HG03432 (cell line): ENCODE measurements at regions not wholly inside any gene's neighbourhood (a gene's known extent, or its start where the extent isn't known, plus 50 kb on each side); places are given as distances from the start of the nearest gene placed in this dataset.

ENCODE experiments used
- ATAC-seq: cut with Tn5 transposase; IDR thresholded peaks from one replicate; pipeline ENCODE4 v1.9.1; 2021; ENCODE audit warnings: mild to moderate bottlenecking, moderate library complexity; ENCODE audit not compliant: unreplicated experiment

DNA sequence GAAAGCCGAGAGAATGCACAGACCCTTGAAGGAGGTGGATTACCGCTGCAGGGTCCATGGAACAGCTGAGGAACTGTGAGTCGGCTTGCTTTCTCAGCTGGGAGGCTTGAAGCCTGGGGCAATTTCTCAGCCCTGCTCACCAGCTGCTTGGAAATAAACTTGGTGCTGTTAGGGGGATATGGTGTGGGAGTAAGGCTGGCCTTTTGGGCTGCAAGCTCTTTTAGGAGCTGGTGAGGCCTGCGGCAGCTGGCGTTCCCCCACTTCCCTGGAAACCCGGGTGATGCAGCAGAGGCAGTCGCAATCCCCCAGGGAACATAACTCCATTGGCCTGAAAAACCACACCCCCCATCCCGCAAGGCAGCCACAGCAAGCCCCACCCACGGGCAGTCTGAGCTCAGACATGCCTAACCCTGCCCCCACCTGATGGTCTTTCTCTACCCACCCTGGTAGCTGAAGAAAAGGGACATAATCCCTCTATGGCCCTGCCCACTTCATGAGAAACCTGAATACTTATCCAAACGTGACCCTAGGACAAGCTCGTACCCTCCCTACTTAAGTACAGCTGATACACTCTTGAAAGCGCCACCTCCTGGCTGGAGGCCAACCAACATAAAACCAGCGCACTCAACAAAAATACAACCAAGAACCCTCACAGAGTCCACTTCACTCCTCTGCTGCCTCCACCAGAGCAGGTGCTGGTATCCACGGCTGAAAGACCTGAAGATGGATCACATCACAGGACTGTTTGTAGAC, 1995.8 kb downstream of the NCAM2 start:
- ATAC-seq: no peak

- ATAC-seq: no peak
Observed at GRCh38 chr21:23003951-23004350, 2005.7 kb downstream of the NCAM2 start.

DNA sequence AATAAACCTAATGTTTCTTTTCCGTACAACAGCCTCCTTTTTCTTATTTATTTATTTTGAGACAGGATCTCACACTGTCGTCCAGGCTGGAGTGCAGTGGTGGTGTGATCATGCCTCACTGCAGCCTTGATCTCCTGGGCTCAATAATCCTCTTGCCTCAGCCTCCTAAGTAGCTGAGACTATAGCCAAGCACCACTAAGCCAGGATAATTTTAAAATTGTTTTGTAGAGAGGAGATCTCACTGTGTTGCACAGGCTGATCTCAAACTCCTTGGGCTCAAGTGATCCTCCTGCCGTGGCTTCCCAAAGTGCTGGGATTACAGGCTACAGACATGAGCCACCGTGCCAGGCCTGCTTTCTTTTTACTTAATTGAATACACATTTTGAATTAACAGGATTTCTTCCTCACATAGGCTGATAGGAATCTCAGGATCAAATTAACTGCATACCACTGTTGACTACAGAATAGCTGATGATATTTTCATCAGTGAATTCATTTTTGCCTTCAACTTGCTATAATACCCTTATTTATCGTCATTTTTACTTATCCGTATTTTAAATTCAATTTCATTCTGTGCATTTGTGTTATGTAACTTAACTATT, 2010.5 kb downstream of the NCAM2 start:
- no peak for ATAC-seq

DNA sequence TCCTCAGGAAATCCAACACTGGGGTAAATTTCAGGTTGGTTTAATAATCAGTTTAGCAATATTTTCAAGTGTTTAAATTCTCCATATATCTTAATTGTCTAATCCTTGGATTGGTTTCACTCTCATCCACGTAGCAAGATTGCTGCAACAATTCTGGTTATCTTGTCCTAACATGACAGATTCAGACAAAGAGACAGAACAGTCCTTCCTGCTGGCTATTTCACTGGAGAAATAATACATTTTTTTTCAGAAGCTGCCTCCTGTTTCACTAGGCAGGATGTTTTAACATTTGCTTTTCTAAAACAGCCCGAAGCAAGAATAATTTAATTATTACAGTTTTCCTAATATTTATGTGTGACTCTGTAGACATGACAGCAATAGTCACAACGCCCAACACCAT, 2011.2 kb downstream of the NCAM2 start:
- no peak for ATAC-seq

DNA sequence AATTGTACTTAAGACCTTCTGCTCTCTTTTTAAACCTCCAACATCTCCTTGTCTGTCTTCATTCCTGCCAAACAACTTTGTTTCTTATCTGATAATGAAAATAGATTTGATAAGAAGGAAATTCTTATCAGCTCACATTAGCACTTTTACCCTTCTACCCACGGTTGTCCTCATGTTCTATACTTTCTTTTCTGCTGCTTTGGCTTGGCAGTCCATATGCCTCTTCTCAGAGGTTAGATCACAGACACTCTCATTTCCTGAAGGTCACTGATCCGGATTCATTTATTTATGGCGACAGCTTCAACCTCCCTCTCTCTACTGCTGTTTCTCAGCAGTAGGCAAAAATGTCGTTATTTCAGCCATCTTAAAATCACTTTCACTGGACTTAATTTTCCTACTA, 2015.8 kb downstream of the NCAM2 start:
- ATAC-seq: no peak

GRCh38 chr21:23016617-23017016, 2018.4 kb downstream of the NCAM2 start:
- no peak for ATAC-seq

DNA sequence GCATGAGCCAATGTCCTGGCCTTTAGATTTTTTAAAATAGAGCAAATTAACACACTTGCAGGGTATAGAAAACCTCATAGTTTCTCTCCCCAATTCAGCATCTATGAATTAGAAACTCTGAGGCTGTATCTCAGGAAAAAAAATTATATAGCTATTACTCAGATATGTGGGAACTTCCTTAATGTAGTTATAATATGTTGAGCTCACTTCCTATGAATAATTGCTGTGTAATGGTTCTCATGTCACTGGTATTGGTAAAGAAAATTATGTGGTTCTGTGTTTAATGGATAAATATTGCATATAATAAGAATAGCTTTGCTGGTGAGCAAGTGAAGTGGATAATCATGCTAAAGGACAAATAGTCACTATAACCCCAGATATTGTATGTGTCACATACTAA, 2019.8 kb downstream of the NCAM2 start:
- no peak for ATAC-seq

DNA sequence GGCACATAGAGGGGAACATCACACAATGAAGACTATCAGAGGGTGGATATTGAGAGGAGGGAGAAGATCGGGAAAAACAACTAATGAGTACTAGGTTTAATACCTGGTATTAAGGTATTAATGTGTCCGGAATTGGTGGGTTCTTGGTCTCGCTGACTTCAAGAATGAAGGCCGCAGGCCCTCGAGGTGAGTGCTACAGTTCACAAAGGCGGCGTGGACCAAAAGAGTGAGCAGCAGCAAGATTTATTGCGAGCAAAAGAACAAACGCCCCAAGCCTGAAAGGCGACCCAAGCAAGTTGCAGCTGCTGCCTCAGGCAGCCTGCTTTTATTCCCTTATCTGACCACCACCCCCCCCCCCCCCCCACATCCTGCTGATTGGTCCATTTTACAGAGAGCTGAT, 2022.8 kb downstream of the NCAM2 start:
- ATAC-seq: no peak

- no peak for ATAC-seq
Observed at GRCh38 chr21:23021481-23021880, 2023.3 kb downstream of the NCAM2 start.

DNA sequence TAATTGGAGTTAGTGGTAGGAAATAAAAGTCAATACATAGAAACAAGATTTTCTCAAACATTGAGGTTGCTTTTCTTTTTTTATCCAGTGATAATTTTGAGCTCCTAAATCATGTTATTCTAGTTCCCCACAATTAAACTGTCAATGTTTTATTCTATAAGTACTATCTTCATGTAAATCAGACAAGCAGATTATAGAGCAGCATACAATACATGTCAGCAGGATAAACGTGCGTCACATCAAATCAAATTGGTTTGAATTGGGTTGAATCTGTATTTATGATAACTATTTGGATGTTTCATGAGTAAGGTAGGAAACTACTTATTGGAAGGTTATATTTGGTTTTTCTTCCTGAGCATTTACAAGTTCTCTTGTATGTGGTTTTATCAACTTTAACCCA, 2028.7 kb downstream of the NCAM2 start:
- ATAC-seq: no peak

DNA sequence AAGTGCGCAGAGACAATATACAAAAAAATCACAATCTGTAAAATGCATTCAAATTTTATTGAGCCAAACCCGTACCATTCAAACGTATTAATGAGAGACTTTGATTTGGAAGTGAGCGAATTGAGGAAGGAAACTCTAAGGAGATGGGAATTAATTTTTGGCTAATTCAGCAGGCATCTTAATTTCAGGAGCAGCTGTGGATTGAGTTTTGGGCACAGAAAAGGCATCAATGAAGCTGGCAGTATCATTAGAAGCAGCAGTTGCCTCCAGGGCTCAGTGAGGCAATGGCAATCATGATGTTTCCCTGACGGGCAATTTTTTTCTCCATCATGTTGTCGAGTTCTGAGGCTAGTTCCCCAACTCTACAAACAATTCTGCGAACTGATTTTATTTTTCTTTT, 2041.6 kb downstream of the NCAM2 start:
- no peak for ATAC-seq

DNA sequence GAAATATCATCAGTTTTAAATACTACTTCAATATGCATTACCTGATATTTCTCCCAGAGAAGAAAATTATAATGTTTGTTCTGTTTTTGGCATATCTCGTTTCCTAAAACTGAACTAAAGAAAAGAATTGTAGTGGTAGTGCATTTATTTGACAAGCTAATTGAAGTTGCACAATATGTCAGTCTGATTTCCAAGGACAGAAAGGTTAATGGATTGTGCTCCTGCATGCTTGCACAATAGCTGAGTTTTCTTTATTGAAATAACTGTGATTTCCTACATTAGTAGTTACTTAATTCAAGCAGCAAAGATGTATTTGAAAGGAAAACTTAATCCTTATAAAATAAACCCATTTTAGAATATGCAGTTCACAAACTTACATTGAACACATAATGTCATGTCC, 2047.7 kb downstream of the NCAM2 start:
- no peak for ATAC-seq

DNA sequence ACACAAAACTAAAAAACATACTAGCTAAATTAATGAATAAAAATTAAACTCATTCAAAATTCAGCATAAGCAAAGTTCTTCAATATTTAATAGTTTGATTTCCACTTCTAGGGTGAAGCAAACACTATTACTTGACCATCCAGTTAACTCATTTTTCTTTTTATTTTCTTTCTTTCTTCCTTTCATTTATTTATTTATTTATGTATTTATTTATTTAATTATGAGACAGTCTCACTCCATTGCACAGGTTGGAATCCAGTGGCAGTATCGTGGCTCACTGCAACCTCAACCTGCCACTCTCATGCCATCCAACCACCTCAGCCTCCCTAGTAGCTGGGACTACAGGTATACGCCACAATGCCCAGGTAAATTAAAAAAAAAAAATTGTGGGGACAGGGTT, 2069.5 kb downstream of the NCAM2 start:
- no peak for ATAC-seq

DNA sequence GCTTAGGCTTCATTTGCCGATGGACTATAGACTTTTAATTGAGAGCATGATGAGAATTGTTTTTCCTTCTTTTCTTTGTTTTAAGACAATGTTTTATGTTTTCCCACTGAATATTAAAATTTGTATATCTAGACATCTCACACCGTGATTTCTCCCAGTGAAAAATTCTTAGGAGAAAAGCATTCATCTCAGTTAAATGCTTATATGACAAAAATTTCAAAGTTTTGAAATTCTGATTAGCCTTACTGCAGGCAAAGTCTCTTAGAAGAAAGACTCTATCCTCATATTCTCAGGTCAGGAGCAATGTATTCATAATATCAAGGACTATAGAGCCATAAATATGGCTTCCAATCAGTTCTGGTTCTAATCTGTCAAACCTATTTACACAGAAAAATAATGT, 2085.0 kb downstream of the NCAM2 start:
- ATAC-seq: no peak

DNA sequence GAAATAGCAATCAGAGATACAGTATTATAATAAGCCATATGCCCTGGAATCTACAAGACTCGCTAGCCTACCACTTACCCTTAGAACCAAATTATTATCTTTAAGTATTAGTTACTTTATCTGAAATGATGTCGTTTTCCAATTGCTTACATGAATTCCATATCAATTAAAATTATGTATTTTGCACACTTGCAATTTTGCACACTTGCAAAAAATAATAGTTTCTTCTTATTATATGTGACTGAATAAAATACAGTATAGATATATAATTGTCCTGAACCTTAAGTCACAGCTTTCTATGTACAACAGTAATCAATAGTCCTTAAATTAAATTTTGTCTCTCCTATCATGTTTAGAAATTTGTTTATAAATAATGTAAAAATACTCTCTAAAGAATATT, 2095.1 kb downstream of the NCAM2 start:
- ATAC-seq: no peak

DNA sequence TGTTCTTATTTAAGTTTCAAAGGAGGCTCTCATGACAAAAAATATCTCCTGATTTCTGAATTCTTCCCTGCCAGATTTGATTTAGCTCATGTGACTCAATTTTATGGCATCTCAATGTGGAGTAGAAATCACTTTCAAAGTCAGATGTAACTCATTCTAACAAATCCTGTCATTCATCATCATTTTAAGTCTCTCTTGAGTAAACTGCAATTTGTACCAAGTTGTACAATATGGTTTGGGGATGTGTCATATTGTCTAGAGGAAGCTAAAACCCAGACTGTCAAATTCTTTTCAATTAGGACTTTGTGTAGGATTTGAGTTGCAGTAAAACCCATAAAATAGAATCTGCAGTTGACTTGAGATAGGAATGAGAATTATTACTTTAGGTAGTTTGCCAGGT, 2101.0 kb downstream of the NCAM2 start:
- no peak for ATAC-seq

GRCh38 chr21:23101111-23101510, 2102.9 kb downstream of the NCAM2 start:
- ATAC-seq: no peak

DNA sequence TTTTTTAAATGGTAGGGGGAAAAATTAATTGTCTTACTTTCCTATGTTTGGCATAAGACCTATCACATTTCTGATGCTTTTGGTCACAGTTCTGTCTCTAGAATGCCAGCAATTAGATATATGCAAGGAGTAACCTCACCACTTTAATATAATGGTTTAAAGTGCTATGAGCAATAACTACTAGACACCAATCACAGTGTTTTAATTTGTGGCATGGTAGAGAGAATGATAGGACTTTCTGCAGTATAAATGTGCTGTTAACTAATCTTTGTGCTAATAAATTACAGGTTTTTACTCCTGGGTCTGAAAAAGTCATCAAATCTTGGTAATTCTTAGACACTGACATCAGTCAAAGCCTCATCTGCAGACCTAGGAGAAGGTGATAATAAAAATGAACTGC, 2110.3 kb downstream of the NCAM2 start:
- ATAC-seq: no peak

DNA sequence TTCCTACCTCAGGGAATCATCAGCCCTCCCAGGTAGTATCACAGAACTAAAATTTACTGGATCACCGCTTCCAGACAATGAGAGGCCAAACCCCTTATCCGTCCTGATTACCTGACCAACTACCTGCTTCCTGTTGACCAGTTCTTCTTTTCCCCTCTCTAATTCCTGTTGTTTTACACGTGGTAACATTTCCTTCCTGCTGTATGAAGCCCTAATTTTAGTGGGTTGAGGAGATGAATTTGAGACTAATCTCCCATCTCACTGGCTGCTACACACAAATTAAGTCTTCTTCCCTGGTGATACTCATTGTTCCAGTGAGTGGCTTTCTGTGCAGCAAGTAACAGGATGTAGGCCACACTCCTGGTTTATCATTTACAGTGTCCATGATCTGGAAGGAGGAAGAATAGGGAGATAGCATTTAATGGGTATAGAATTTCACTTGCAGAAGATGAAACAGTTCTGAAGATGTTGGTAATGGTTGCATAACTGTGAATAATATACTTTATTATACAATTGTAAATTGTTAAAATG, 2112.9 kb downstream of the NCAM2 start:
- ATAC-seq: no peak

DNA sequence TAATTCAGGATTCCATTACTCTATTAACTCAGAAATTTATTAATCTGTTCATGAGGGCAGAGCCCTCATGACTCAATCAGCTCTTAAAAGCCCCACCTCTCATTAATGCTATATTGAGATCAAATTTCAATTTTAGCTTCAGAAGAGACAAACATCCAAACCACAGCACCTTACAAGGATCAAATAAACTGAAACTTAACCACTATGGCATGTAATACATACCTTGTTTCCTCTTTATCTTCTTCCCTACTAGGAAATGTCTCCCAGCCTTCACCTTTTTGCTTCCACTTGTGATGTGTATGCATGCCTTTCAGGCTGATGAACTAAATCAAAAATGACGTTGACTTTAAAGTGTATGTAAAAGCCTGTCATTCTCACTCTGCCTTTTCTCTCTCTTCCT, 2121.3 kb downstream of the NCAM2 start:
- no peak for ATAC-seq

DNA sequence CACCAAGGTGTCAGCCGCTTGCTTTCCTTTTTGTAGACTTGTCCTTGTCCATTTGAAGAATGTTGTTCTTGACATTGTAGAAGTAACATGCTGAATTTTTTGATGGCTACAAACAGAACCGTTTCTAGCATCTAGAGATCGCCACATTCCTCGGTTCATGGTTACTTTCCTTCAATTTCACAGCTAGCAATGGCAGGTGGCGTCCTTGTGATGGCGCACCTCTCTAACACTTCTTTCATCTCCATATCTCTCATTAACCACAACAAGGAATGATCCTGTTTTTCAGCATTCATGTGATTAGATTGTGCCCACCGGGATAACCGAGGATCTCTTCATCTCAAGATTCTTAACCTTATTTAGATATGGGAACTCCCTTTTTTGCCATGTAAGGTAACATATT, 2129.8 kb downstream of the NCAM2 start:
- no peak for ATAC-seq

GRCh38 chr21:23130308-23130707, 2132.1 kb downstream of the NCAM2 start:
- ATAC-seq: no peak

DNA sequence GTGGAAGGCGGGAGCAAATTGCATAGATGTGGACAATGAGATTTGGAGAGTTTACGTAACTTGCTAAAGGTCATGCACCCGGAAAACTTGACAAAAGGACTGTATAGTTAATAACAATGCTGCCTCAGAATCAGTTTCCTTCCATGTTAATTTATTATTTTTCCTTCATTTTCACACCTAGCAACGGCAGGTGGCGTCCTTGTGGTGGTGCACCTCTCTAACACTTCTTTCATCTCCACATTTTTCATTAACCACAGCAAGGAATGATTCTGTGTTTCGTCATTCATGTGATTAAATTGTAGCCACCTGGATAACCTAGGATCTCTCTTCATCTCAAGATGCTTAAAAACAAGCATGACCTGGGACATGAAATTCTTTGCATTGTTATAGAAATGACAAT, 2133.0 kb downstream of the NCAM2 start:
- ATAC-seq: no peak
